PC-3 (cell line): ENCODE measurements at regions not wholly inside any gene's neighbourhood (a gene's known extent, or its start where the extent isn't known, plus 50 kb on each side); places are given as distances from the start of the nearest gene placed in this dataset.

Experiments used
- CTCF ChIP-seq: fragments of 300-600 bp; sonication (generic); conservative IDR thresholded peaks from 2 replicates; pipeline ENCODE4 v1.5.1; 2017; ENCODE audit warnings: antibody characterized with exemption, low read depth, mild to moderate bottlenecking, low read length
- EZH2phosphoT487 ChIP-seq: fragments of 300-600 bp; sonication (generic); IDR thresholded peaks from 2 replicates; pipeline ENCODE4 v1.6.1; 2018; ENCODE audit warnings: mild to moderate bottlenecking, antibody characterized with exemption, low read length, borderline replicate concordance

GRCh38 chr20:11371831-11372230 lies 545.9 kb upstream of the BTBD3 start:
- TF ChIP-seq CTCF (no peak), EZH2phosphoT487 (no peak)
